Spleen (tissue), 7 donors: ENCODE measurements at regions not wholly inside any gene's neighbourhood (a gene's known extent, or its start where the extent isn't known, plus 50 kb on each side); places are given as distances from the start of the nearest gene placed in this dataset.

Source experiments
- CTCF ChIP-seq, 11 experiments: fragments of 200-600 bp in 7 of 11; fragments of 450-650 bp in 4 of 11; sonication (generic) in 4 of 11; IDR thresholded peaks in 8 of 11; conservative IDR thresholded peaks in 3 of 11; 1 replicate in 7 of 11; 2 replicates in 4 of 11; pipeline versions ENCODE4 v1.4.0 to v1.8.0; 2016 to 2021; ENCODE audit warnings: antibody characterized with exemption in 11 of 11, inconsistent platforms in 4 of 11, mild to moderate bottlenecking in 1 of 11
- POLR2A ChIP-seq, 3 donors: fragments of 450-650 bp; IDR thresholded peaks; one replicate each; pipeline ENCODE4 v1.5.1; 2017; ENCODE audit warnings: antibody characterized with exemption in 3 of 3, mild to moderate bottlenecking in 1 of 3
- donor health status: DM: no; HTN: no; CAD: no; lungs with moderate emphysema.
- donor health status: DM: no; HTN: no; CAD: no.
- donor health status: DM: no; HTN: no; CAD: no.

GRCh38 chr5:40396317-40396716, 283.4 kb upstream of the PTGER4 start:
- no peak for TF ChIP-seq POLR2A (IDR thresholded peaks at IDR 0.05)
- TF ChIP-seq CTCF (IDR thresholded peaks at IDR 0.05 in 8 of 11, conservative IDR thresholded peaks at IDR 0.05 in 3 of 11) = no peak
